ENCODE measurements at regions not wholly inside any gene's neighbourhood (a gene's known extent, or its start where the extent isn't known, plus 50 kb on each side); places are given as distances from the start of the nearest gene placed in this dataset.

DNA sequence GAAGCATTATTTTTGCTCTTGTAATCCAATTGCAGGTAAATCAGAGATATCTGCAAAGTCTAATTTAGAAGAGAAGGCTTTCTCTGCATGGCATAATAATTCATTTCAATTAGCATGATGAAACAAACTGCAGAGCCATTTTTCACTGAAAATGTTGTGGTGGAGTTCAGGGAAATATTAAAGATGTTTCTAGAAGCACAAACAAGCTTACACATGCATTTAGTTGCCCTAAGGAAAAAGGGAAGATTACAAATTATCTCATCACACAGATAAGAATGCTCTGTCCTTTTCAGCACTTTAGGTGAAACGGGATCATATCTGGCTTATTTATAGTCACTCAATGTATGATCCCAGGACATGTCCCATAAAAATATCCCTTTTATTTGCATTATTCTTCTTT is 252.1 kb upstream of the TANK start:
- no peak for TF ChIP-seq GATA2 (IDR thresholded peaks at IDR 0.05; ENCODE audit: low read depth, low read length)
- TF ChIP-seq GATA3 (IDR thresholded peaks at IDR 0.05; ENCODE audit: low read depth, low read length): 0 out of 2 replicates have a peak, but pooled peaks have one; percentile 38
